ENCODE measurements at regions not wholly inside any gene's neighbourhood (a gene's known extent, or its start where the extent isn't known, plus 50 kb on each side); places are given as distances from the start of the nearest gene placed in this dataset.

GRCh38 chr17:51548125-51548524, 287.8 kb downstream of the UTP18 start:
- no peak for DNase-seq (ENCODE audit: low read depth)

GRCh38 chr17:51555153-51555552, 294.8 kb downstream of the UTP18 start:
- no peak for DNase-seq (ENCODE audit: low read depth)

GRCh38 chr17:51559778-51560177, 299.4 kb downstream of the UTP18 start:
- no peak for DNase-seq (ENCODE audit: low read depth)

- DNase-seq (ENCODE audit: low read depth), result no peak
Measured at GRCh38 chr17:51560398-51560797, 300.1 kb downstream of the UTP18 start.

- no peak for DNase-seq (ENCODE audit: low read depth)
Measured at GRCh38 chr17:51563961-51564360, 303.6 kb downstream of the UTP18 start.

GRCh38 chr17:51572115-51572514, 311.8 kb downstream of the UTP18 start:
- no peak for DNase-seq (ENCODE audit: low read depth)

Measured in HS-27A (cell line).